ENCODE measurements at regions not wholly inside any gene's neighbourhood (a gene's known extent, or its start where the extent isn't known, plus 50 kb on each side); places are given as distances from the start of the nearest gene placed in this dataset.
"Not testable (repeated sequence)": the region's sequence is repeated elsewhere in the genome, so short reads cannot be mapped to it uniquely, and the experiment has no call there.

DNA sequence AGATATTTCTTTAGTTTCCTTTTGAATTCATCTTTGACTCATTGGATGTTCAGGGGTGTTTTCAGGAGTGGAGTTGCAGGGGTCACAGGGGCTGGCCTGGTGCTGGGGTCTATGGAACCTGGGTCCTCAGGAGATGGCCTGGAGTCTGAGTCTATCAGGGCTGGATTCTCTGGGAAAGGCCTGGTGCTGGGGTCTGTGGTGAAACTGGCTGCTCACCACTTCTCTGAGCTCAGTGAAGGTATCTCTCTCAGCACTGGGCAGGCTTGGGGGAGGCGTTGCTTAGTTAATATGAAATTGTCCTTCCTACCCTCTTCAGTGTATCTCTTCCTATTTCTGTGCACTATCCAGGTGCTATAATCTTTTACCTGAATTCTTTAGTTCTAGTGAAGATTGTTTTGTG, 83.1 kb upstream of the SLC24A3 start:
- DNase-seq (ENCODE audit: low spot score in 2 of 2), result no peak
- no peak overlapping the region for H3K27ac ChIP-seq

DNA sequence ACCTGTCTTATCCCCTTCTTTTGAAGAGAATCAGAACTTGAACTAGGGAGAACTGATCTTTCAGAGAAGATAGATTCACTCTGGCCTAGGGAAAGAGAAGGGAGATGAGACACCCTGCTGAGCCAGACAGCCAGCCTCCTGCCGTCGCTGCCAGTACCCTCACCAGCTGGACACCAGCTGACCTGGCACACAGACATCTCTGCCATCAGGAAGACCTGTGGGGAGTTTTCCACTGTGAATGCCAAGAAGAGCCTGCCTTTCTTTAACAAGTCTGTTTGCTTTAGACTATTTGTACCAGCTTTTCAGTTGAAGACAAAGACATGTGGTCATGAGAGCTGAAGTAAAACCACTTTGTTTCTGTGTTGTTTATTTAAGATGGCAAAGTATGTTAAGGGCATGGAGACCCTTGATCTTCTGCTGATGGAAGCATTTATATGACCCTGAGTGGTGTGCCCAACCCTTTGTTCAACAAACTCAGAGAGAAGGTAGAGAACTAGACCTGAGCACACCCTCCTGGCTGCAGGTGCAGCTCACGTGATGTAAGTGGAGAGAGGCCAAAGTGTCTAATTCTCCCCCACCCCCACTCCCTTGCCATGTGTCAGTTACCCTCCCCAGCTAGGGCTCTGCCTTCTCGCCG, 82.3 kb upstream of the SLC24A3 start:
- DNase-seq (ENCODE audit: low spot score in 2 of 2), result no peak
- Histone ChIP-seq H3K36me3 (no peaks in the 10 kb centered on the region), H3K4me3 (no peak overlapping the region), H3K27me3 (no peaks in the 10 kb centered on the region), H3K9me3 (no peaks in the 10 kb centered on the region), H3K4me1 (no peaks in the 10 kb centered on the region), H3K27ac (peak overlapping the region; percentile 22 to 66)
- TF ChIP-seq CTCF (IDR thresholded peaks at IDR 0.05) (no peak), POLR2AphosphoS5 (IDR thresholded peaks at IDR 0.05) (no peak), POLR2A (IDR thresholded peaks at IDR 0.05) (no peak)
- intact Hi-C loops (cut with DNase I; ENCODE audit: low total_unique reads), result no loop called here

More for the DNA sequence above, 83.1 kb upstream of the SLC24A3 start:
- H3K36me3 ChIP-seq, result no peaks in the 10 kb centered on the region
- TF ChIP-seq POLR2AphosphoS5 (IDR thresholded peaks at IDR 0.05) (no peak), CTCF (IDR thresholded peaks at IDR 0.05) (no peak), POLR2A (IDR thresholded peaks at IDR 0.05) (no peak)
- no peaks in the 10 kb centered on the region for H3K4me1 ChIP-seq
- no peak overlapping the region for H3K4me3 ChIP-seq
- no peaks in the 10 kb centered on the region for H3K27me3 ChIP-seq
- intact Hi-C loops (cut with DNase I; ENCODE audit: low total_unique reads), result no loop called here
- no peaks in the 10 kb centered on the region for H3K9me3 ChIP-seq

DNA sequence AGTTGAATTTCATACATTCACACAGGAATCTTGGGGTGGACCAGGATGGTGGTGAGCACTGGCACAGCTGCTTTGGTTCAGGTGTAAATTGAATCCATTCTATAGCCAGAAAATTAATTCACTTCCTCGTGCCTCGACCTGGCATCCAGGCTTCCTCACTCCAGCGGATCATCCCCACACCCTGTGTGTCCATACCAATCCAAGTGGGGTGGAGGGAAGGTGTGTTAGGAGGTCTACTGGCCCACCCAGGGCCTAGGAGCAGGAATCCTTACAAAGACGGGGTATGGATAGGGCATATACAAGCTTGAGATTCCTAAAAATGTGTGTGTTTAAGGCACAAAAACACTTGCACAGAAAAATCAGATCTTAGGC, 81.8 kb upstream of the SLC24A3 start:
- intact Hi-C loops (cut with DNase I; ENCODE audit: low total_unique reads), result no loop called here
- DNase-seq (ENCODE audit: low spot score in 2 of 2), result no peak
- no peak for TF ChIP-seq POLR2AphosphoS5 (IDR thresholded peaks at IDR 0.05)
- TF ChIP-seq POLR2A (IDR thresholded peaks at IDR 0.05), result no peak
- no peak for TF ChIP-seq CTCF (IDR thresholded peaks at IDR 0.05)
- Histone ChIP-seq H3K4me3 (no peak overlapping the region), H3K27ac (peak overlapping the region; percentile 22 to 66), H3K27me3 (no peaks in the 10 kb centered on the region), H3K36me3 (no peaks in the 10 kb centered on the region), H3K4me1 (no peaks in the 10 kb centered on the region), H3K9me3 (peaks cover 0 to 5% of the 10 kb centered on the region in 2 donors)

DNA sequence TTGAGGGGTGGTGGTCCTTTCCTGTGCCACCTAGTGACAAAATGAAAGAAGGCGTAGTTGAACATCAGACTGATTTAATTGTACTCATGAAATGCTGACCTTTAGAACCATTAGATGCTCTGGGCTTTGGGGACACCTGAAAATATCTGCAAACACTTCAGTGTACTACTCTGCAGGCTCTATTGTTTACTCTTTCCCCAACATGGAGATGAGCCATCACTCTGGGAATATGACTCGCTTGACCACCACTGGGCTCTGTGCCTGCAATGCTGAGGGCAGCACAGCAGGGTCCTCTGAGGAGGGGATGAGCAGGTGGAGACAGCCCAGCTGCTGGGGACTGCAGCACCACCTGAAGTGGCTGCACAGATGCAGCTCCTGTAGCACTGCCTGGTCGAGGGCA, 74.8 kb upstream of the SLC24A3 start:
- no peaks in the 10 kb centered on the region for H3K36me3 ChIP-seq
- no peak overlapping the region for H3K4me3 ChIP-seq
- no peak for TF ChIP-seq CTCF (IDR thresholded peaks at IDR 0.05)
- no peak for TF ChIP-seq POLR2AphosphoS5 (IDR thresholded peaks at IDR 0.05)
- TF ChIP-seq POLR2A (IDR thresholded peaks at IDR 0.05), result no peak
- peaks cover 6 to 27% of the 10 kb centered on the region in 2 donors for H3K9me3 ChIP-seq
- no peaks in the 10 kb centered on the region for H3K27me3 ChIP-seq
- intact Hi-C loops (cut with DNase I; ENCODE audit: low total_unique reads), result no loop called here
- H3K4me1 ChIP-seq, result no peaks in the 10 kb centered on the region
- no peak for DNase-seq (ENCODE audit: low spot score in 2 of 2)
- H3K27ac ChIP-seq, result no peak overlapping the region

DNA sequence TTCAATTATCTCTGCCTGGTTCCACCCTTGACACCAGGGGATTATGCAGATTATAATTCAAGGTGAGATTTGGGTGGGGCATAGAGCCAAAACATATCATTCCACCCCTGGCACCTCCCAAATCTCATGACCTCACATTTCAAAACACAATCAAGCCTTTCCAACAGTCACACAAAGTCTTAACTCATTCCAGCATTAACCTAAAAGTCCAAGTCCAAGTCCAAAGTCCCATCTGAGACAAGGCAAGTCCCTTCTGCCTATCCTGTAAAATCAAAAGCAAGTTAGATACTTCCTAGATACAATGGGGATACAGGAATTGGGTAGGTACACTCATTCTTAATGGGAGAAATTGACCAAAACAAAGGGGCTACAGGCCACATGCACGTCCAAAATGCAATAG, 73.7 kb upstream of the SLC24A3 start:
- H3K27me3 ChIP-seq, result no peaks in the 10 kb centered on the region
- no peak for TF ChIP-seq POLR2A (IDR thresholded peaks at IDR 0.05)
- no peak for TF ChIP-seq CTCF (IDR thresholded peaks at IDR 0.05)
- TF ChIP-seq POLR2AphosphoS5 (IDR thresholded peaks at IDR 0.05), result no peak
- DNase-seq (ENCODE audit: low spot score in 2 of 2), result no peak
- no peak overlapping the region for H3K4me3 ChIP-seq
- H3K27ac ChIP-seq, result no peak overlapping the region
- no peaks in the 10 kb centered on the region for H3K36me3 ChIP-seq
- H3K4me1 ChIP-seq, result no peaks in the 10 kb centered on the region
- peaks cover 6 to 27% of the 10 kb centered on the region in 2 donors for H3K9me3 ChIP-seq
- intact Hi-C loops (cut with DNase I; ENCODE audit: low total_unique reads), result no loop called here

- DNase-seq (ENCODE audit: low spot score in 2 of 2); H3K27ac ChIP-seq; H3K27me3 ChIP-seq; H3K4me3 ChIP-seq; intact Hi-C loops (cut with DNase I; ENCODE audit: low total_unique reads); H3K36me3 ChIP-seq; H3K4me1 ChIP-seq: not testable (repeated sequence)
- H3K9me3 ChIP-seq, result peaks cover 6 to 27% of the 10 kb centered on the region in 2 donors
Measured at GRCh38 chr20:19139584-19139983, 72.9 kb upstream of the SLC24A3 start.

All from breast epithelium (tissue), 4 donors.